ENCODE measurements at regions not wholly inside any gene's neighbourhood (a gene's known extent, or its start where the extent isn't known, plus 50 kb on each side); places are given as distances from the start of the nearest gene placed in this dataset.

GRCh38 chr10:101299211-101299610, 54.8 kb upstream of the BTRC start:
- DNase-seq: no peak

- DNase-seq: no peak
Observed at GRCh38 chr10:101301111-101301731, 52.7 kb upstream of the BTRC start.

GRCh38 chr10:101303087-101303703, 50.8 kb upstream of the BTRC start:
- no peak for DNase-seq

All from hippocampal formation (tissue), 2 donors.